GM12878 (cell line): ENCODE measurements at regions not wholly inside any gene's neighbourhood (a gene's known extent, or its start where the extent isn't known, plus 50 kb on each side); places are given as distances from the start of the nearest gene placed in this dataset.

ENCODE experiments used
- CEBPB ChIP-seq, 2 experiments: fragments of 150-350 bp in 1 of 2; IDR thresholded peaks; 2 replicates each; pipeline ENCODE4 v1.6.1; 2012 to 2014; ENCODE audit warnings: low read depth in 2 of 2, low read length in 2 of 2, borderline replicate concordance in 1 of 2, inconsistent platforms in 1 of 2
- CHD4 ChIP-seq: fragments of 200-600 bp; sonication (generic); IDR thresholded peaks from 2 replicates; pipeline ENCODE4 v1.6.1; 2016; ENCODE audit warnings: mild to moderate bottlenecking
- IKZF2 ChIP-seq, 2 experiments: fragments of 450-650 bp; IDR thresholded peaks; 2 replicates each; pipeline ENCODE4 v1.6.1; 2017; ENCODE audit warnings: mild to moderate bottlenecking in 2 of 2, moderate library complexity in 2 of 2
- KDM1A ChIP-seq: fragments of 200-600 bp; sonication (generic); IDR thresholded peaks from 2 replicates; pipeline ENCODE4 v1.6.1; 2016; ENCODE audit warnings: borderline replicate concordance
- MYB ChIP-seq: fragments of 150-350 bp; IDR thresholded peaks from 2 replicates; pipeline ENCODE4 v1.6.1; 2014; ENCODE audit warnings: mild to moderate bottlenecking, low read depth, low read length, borderline replicate concordance
- NFYB ChIP-seq: IDR thresholded peaks from 2 replicates; pipeline ENCODE4 v1.6.1; 2011; ENCODE audit warnings: low read depth, mild to moderate bottlenecking, low read length, improper control_type of control experiment, moderate library complexity; ENCODE audit not compliant: insufficient read depth
- RCOR1 ChIP-seq: conservative IDR thresholded peaks from 2 replicates; pipeline ENCODE4 v1.6.1; 2012; ENCODE audit warnings: low read depth, low read length, improper control_type of control experiment
- SMAD5 ChIP-seq: IDR thresholded peaks from 2 replicates; pipeline ENCODE4 v1.6.1; 2016; ENCODE audit warnings: antibody characterized with exemption, low read depth
- SMARCA5 ChIP-seq: fragments of 450-650 bp; IDR thresholded peaks from 2 replicates; pipeline ENCODE4 v1.6.1; 2017; ENCODE audit warnings: mild to moderate bottlenecking
- SREBF1 ChIP-seq: IDR thresholded peaks from 2 replicates; pipeline ENCODE4 v1.6.1; 2012; ENCODE audit warnings: mild to moderate bottlenecking, low read length
- SUZ12 ChIP-seq: fragments of 200-600 bp; sonication (generic); IDR thresholded peaks from one replicate; pipeline ENCODE4 v1.6.1; 2018; ENCODE audit warnings: antibody characterized with exemption, mild to moderate bottlenecking; ENCODE audit not compliant: unreplicated experiment
- TCF7 ChIP-seq: IDR thresholded peaks from 2 replicates; pipeline ENCODE4 v1.6.1; 2014; ENCODE audit warnings: antibody characterized with exemption, borderline replicate concordance
- ZNF24 ChIP-seq: fragments of 450-650 bp; IDR thresholded peaks from 2 replicates; pipeline ENCODE4 v1.6.1; 2017; ENCODE audit warnings: antibody characterized with exemption, mild to moderate bottlenecking
- TF ChIP-seq, protein P1 (sequence below): IDR thresholded peaks from 2 replicates; pipeline ENCODE4 v1.6.1; 2012; ENCODE audit warnings: mild to moderate bottlenecking, low read depth, low read length
- TF ChIP-seq, protein P2 (sequence below): IDR thresholded peaks from 2 replicates; pipeline ENCODE4 v1.6.1; 2012; ENCODE audit warnings: low read depth, low read length, improper control_type of control experiment
- TF ChIP-seq, protein P3 (sequence below): fragments of 450-650 bp; IDR thresholded peaks from 2 replicates; pipeline ENCODE4 v1.6.1; 2018; ENCODE audit warnings: borderline replicate concordance, mild to moderate bottlenecking; ENCODE audit not compliant: partially characterized antibody
- TF ChIP-seq, protein P4 (sequence below): fragments of 450-650 bp; formaldehyde crosslinking; IDR thresholded peaks from 2 replicates; pipeline ENCODE4 v1.5.0; 2022; ENCODE audit warnings: mild to moderate bottlenecking, missing genetic modification characterization
- TF ChIP-seq, protein P5 (sequence below): IDR thresholded peaks from 2 replicates; pipeline ENCODE4 v1.6.1; 2012; ENCODE audit warnings: low read depth, low read length, improper control_type of control experiment
- TF ChIP-seq, protein P6 (sequence below): IDR thresholded peaks from 2 replicates; pipeline ENCODE4 v1.6.1; 2011; ENCODE audit warnings: low read depth, low read length, improper control_type of control experiment, borderline replicate concordance

DNA sequence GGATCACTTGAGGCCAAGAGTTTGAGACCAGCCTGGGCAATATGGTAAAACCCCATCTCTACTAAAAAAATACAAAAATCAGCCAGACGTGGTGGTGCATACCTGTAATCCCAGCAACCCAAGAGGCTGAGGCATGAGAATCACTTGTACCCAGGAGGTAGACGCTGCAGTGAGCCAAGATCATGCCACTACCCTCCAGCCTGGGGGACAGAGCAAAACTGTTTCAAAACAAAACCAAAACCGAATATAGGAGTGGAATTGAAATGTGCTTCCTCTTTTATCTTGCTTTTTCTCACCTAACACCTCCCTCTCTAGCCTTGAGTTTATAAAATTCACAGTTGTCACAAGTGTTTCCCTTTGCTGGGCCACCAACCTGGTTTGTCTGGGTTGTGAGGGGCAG, 181.9 kb downstream of the PAH start (continued):
- TF ChIP-seq, protein P1, sequence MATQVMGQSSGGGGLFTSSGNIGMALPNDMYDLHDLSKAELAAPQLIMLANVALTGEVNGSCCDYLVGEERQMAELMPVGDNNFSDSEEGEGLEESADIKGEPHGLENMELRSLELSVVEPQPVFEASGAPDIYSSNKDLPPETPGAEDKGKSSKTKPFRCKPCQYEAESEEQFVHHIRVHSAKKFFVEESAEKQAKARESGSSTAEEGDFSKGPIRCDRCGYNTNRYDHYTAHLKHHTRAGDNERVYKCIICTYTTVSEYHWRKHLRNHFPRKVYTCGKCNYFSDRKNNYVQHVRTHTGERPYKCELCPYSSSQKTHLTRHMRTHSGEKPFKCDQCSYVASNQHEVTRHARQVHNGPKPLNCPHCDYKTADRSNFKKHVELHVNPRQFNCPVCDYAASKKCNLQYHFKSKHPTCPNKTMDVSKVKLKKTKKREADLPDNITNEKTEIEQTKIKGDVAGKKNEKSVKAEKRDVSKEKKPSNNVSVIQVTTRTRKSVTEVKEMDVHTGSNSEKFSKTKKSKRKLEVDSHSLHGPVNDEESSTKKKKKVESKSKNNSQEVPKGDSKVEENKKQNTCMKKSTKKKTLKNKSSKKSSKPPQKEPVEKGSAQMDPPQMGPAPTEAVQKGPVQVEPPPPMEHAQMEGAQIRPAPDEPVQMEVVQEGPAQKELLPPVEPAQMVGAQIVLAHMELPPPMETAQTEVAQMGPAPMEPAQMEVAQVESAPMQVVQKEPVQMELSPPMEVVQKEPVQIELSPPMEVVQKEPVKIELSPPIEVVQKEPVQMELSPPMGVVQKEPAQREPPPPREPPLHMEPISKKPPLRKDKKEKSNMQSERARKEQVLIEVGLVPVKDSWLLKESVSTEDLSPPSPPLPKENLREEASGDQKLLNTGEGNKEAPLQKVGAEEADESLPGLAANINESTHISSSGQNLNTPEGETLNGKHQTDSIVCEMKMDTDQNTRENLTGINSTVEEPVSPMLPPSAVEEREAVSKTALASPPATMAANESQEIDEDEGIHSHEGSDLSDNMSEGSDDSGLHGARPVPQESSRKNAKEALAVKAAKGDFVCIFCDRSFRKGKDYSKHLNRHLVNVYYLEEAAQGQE, result no peak
- TF ChIP-seq SUZ12 (no peak), MYB (no peak), RCOR1 (no peak), TCF7 (no peak), NFYB (no peak), ZNF24 (0 out of 2 replicates have a peak, but pooled peaks have one; percentile 40), KDM1A (no peak), CEBPB (IDR thresholded peaks at IDR 0.05; ENCODE audit: borderline replicate concordance in 1 of 2, low read depth in 2 of 2, low read length in 2 of 2) (no peak), SREBF1 (no peak), CHD4 (no peak), SMAD5 (no peak), IKZF2 (IDR thresholded peaks at IDR 0.05) (peak; percentile 73 to 82; a peak in 3 of 4 replicates), SMARCA5 (peak; percentile 64; the same call in 1 of the 2 replicates)
- TF ChIP-seq, protein P2, sequence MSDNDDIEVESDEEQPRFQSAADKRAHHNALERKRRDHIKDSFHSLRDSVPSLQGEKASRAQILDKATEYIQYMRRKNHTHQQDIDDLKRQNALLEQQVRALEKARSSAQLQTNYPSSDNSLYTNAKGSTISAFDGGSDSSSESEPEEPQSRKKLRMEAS, result no peak
- TF ChIP-seq, protein P3, sequence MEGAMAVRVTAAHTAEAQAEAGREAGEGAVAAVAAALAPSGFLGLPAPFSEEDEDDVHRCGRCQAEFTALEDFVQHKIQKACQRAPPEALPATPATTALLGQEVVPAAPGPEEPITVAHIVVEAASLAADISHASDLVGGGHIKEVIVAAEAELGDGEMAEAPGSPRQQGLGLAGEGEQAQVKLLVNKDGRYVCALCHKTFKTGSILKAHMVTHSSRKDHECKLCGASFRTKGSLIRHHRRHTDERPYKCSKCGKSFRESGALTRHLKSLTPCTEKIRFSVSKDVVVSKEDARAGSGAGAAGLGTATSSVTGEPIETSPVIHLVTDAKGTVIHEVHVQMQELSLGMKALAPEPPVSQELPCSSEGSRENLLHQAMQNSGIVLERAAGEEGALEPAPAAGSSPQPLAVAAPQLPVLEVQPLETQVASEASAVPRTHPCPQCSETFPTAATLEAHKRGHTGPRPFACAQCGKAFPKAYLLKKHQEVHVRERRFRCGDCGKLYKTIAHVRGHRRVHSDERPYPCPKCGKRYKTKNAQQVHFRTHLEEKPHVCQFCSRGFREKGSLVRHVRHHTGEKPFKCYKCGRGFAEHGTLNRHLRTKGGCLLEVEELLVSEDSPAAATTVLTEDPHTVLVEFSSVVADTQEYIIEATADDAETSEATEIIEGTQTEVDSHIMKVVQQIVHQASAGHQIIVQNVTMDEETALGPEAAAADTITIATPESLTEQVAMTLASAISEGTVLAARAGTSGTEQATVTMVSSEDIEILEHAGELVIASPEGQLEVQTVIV, result no peak
- TF ChIP-seq, protein P4, sequence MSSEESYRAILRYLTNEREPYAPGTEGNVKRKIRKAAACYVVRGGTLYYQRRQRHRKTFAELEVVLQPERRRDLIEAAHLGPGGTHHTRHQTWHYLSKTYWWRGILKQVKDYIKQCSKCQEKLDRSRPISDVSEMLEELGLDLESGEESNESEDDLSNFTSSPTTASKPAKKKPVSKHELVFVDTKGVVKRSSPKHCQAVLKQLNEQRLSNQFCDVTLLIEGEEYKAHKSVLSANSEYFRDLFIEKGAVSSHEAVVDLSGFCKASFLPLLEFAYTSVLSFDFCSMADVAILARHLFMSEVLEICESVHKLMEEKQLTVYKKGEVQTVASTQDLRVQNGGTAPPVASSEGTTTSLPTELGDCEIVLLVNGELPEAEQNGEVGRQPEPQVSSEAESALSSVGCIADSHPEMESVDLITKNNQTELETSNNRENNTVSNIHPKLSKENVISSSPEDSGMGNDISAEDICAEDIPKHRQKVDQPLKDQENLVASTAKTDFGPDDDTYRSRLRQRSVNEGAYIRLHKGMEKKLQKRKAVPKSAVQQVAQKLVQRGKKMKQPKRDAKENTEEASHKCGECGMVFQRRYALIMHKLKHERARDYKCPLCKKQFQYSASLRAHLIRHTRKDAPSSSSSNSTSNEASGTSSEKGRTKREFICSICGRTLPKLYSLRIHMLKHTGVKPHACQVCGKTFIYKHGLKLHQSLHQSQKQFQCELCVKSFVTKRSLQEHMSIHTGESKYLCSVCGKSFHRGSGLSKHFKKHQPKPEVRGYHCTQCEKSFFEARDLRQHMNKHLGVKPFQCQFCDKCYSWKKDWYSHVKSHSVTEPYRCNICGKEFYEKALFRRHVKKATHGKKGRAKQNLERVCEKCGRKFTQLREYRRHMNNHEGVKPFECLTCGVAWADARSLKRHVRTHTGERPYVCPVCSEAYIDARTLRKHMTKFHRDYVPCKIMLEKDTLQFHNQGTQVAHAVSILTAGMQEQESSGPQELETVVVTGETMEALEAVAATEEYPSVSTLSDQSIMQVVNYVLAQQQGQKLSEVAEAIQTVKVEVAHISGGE, result no peak
- TF ChIP-seq, protein P5, sequence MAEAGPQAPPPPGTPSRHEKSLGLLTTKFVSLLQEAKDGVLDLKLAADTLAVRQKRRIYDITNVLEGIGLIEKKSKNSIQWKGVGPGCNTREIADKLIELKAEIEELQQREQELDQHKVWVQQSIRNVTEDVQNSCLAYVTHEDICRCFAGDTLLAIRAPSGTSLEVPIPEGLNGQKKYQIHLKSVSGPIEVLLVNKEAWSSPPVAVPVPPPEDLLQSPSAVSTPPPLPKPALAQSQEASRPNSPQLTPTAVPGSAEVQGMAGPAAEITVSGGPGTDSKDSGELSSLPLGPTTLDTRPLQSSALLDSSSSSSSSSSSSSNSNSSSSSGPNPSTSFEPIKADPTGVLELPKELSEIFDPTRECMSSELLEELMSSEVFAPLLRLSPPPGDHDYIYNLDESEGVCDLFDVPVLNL, result no peak
- TF ChIP-seq, protein P6, sequence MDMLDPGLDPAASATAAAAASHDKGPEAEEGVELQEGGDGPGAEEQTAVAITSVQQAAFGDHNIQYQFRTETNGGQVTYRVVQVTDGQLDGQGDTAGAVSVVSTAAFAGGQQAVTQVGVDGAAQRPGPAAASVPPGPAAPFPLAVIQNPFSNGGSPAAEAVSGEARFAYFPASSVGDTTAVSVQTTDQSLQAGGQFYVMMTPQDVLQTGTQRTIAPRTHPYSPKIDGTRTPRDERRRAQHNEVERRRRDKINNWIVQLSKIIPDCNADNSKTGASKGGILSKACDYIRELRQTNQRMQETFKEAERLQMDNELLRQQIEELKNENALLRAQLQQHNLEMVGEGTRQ, result no peak
